H9 (cell line): ENCODE measurements at regions not wholly inside any gene's neighbourhood (a gene's known extent, or its start where the extent isn't known, plus 50 kb on each side); places are given as distances from the start of the nearest gene placed in this dataset.

Experiments used
- DNase-seq: peaks from one replicate; pipeline ENCODE4 v3.0.0-alpha.2; 2017
- H2AFZ ChIP-seq: one replicate; pipeline ENCODE4 v1.6.1; 2013; ENCODE audit warnings: mild to moderate bottlenecking, low read length, control low read depth, moderate library complexity
- H2AK5ac ChIP-seq: 2 replicates; pipeline ENCODE4 v1.6.1; 2013; ENCODE audit warnings: low read length, control low read depth, mixed read lengths; ENCODE audit not compliant: insufficient read length
- H2BK120ac ChIP-seq: one replicate; pipeline ENCODE4 v1.6.1; 2013; ENCODE audit warnings: low read depth, mild to moderate bottlenecking, low read length, control low read depth, inconsistent platforms; ENCODE audit not compliant: poor library complexity, severe bottlenecking
- H2BK12ac ChIP-seq: 2 replicates; pipeline ENCODE4 v1.6.1; 2013; ENCODE audit warnings: low read length, control low read depth, mixed read lengths, low read depth; ENCODE audit not compliant: insufficient read length
- H2BK15ac ChIP-seq: 2 replicates; pipeline ENCODE4 v1.6.1; 2013; ENCODE audit warnings: low read depth, low read length, control low read depth
- H2BK20ac ChIP-seq: one replicate; pipeline ENCODE4 v1.6.1; 2013; ENCODE audit warnings: low read depth, mild to moderate bottlenecking, low read length, control low read depth, inconsistent platforms; ENCODE audit not compliant: poor library complexity, severe bottlenecking
- H2BK5ac ChIP-seq: 2 replicates; pipeline ENCODE4 v1.6.1; 2013; ENCODE audit warnings: low read length, control low read depth, mixed read lengths; ENCODE audit not compliant: insufficient read length
- H3K14ac ChIP-seq: 2 replicates; pipeline ENCODE4 v1.6.1; 2013; ENCODE audit warnings: low read length, control low read depth; ENCODE audit not compliant: insufficient read depth
- H3K18ac ChIP-seq: 2 replicates; pipeline ENCODE4 v1.6.1; 2013; ENCODE audit warnings: low read depth, mild to moderate bottlenecking, mixed read lengths, low read length, control low read depth; ENCODE audit not compliant: insufficient read length
- H3K23ac ChIP-seq: 2 replicates; pipeline ENCODE4 v1.6.1; 2013; ENCODE audit warnings: low read length, control low read depth, mixed read lengths, low read depth; ENCODE audit not compliant: insufficient read length
- H3K23me2 ChIP-seq: 2 replicates; pipeline ENCODE4 v1.6.1; 2013; ENCODE audit warnings: low read depth, mild to moderate bottlenecking, mixed read lengths, low read length, control low read depth; ENCODE audit not compliant: insufficient read length, poor library complexity, severe bottlenecking
- H3K27ac ChIP-seq: 2 replicates; pipeline ENCODE4 v1.5.1; 2013; ENCODE audit warnings: low read length, control low read depth, mixed read lengths, low read depth; ENCODE audit not compliant: insufficient read length
- H3K27me3 ChIP-seq: 2 replicates; pipeline ENCODE4 v1.6.1; 2013; ENCODE audit warnings: low read length, control low read depth, inconsistent platforms; ENCODE audit not compliant: insufficient read depth
- H3K4ac ChIP-seq: 2 replicates; pipeline ENCODE4 v1.6.1; 2013; ENCODE audit warnings: low read depth, mild to moderate bottlenecking, control low read depth, inconsistent platforms, low read length, moderate library complexity
- H3K4me1 ChIP-seq: 2 replicates; pipeline ENCODE4 v1.6.1; 2013; ENCODE audit warnings: low read length, control low read depth, inconsistent platforms; ENCODE audit not compliant: insufficient read depth
- H3K4me2 ChIP-seq: 2 replicates; pipeline ENCODE4 v1.6.1; 2013; ENCODE audit warnings: low read length, control low read depth, mixed read lengths; ENCODE audit not compliant: insufficient read length, insufficient read depth
- H3K56ac ChIP-seq: 2 replicates; pipeline ENCODE4 v1.6.1; 2013; ENCODE audit warnings: low read depth, mild to moderate bottlenecking, mixed read lengths, low read length, control low read depth; ENCODE audit not compliant: insufficient read length
- H3K79me1 ChIP-seq: 2 replicates; pipeline ENCODE4 v1.6.1; 2013; ENCODE audit warnings: low read depth, mild to moderate bottlenecking, moderate library complexity, low read length, control low read depth, inconsistent platforms; ENCODE audit not compliant: insufficient read depth, poor library complexity, severe bottlenecking
- H3K79me2 ChIP-seq: 2 replicates; pipeline ENCODE4 v1.6.1; 2013; ENCODE audit warnings: low read length, control low read depth, inconsistent platforms; ENCODE audit not compliant: insufficient read depth
- H3K9ac ChIP-seq: 2 replicates; pipeline ENCODE4 v1.6.1; 2013; ENCODE audit warnings: low read length, control low read depth, mixed read lengths; ENCODE audit not compliant: insufficient read length; ENCODE audit errors: extremely low read depth
- H3K9me3 ChIP-seq: one replicate; pipeline ENCODE4 v1.6.1; 2013; ENCODE audit warnings: low read depth, low read length, inconsistent platforms; ENCODE audit not compliant: control insufficient read depth
- H3T11ph ChIP-seq: one replicate; pipeline ENCODE4 v1.6.1; 2013; ENCODE audit warnings: mild to moderate bottlenecking, low read length, control low read depth, inconsistent platforms
- H4K20me1 ChIP-seq: one replicate; pipeline ENCODE4 v1.6.1; 2013; ENCODE audit not compliant: control insufficient read depth, insufficient read length, insufficient read depth
- H4K5ac ChIP-seq: 2 replicates; pipeline ENCODE4 v1.6.1; 2013; ENCODE audit warnings: low read depth, mild to moderate bottlenecking, mixed read lengths, low read length, control low read depth; ENCODE audit not compliant: insufficient read length
- H4K8ac ChIP-seq: replicated peaks from 2 replicates; pipeline ENCODE4 v1.6.1; 2013; ENCODE audit warnings: low read length, control low read depth, mixed read lengths, low read depth; ENCODE audit not compliant: insufficient read length
- H4K91ac ChIP-seq: 2 replicates; pipeline ENCODE4 v1.6.1; 2013; ENCODE audit warnings: low read depth, mild to moderate bottlenecking, moderate library complexity, mixed read lengths, low read length, control low read depth; ENCODE audit not compliant: insufficient read length
- H3K27ac Mint-ChIP-seq, 3 experiments: 2 replicates in 2 of 3; 3 replicates in 1 of 3; pipeline ENCODE4 v1.8.0; 2020 to 2021; ENCODE audit warnings: mixed read lengths in 3 of 3, mild to moderate bottlenecking in 1 of 3, moderate library complexity in 1 of 3
- H3K27me3 Mint-ChIP-seq: 2 replicates; pipeline ENCODE4 v1.8.0; 2021; ENCODE audit warnings: low read depth, mild to moderate bottlenecking, moderate library complexity, mixed read lengths
- H3K36me3 Mint-ChIP-seq, 3 experiments: 2 replicates in 2 of 3; 3 replicates in 1 of 3; pipeline ENCODE4 v1.8.0; 2020 to 2021; ENCODE audit warnings: low read depth in 3 of 3, mixed read lengths in 3 of 3; ENCODE audit not compliant: insufficient read depth in 1 of 3
- H3K4me1 Mint-ChIP-seq, 2 experiments: 2 replicates each; pipeline ENCODE4 v1.8.0; 2020; ENCODE audit warnings: mixed read lengths in 2 of 2
- H3K4me3 Mint-ChIP-seq, 2 experiments: 2 replicates in 1 of 2; 3 replicates in 1 of 2; pipeline ENCODE4 v1.8.0; 2020 to 2021; ENCODE audit warnings: mild to moderate bottlenecking in 2 of 2, mixed read lengths in 2 of 2, moderate library complexity in 1 of 2
- H3K9me3 Mint-ChIP-seq, 2 experiments: 2 replicates in 1 of 2; 3 replicates in 1 of 2; pipeline ENCODE4 v1.8.0; 2020; ENCODE audit warnings: mild to moderate bottlenecking in 2 of 2, mixed read lengths in 2 of 2, moderate library complexity in 1 of 2
- CTCF ChIP-seq: fragments of 200-600 bp; sonication (generic); conservative IDR thresholded peaks from 3 replicates; pipeline ENCODE4 v1.8.0; 2021; ENCODE audit warnings: antibody characterized with exemption, mild to moderate bottlenecking
- WGBS: extraction: QIAGEN DNeasy Blood & Tissue Kit; methylation state at CpG from one replicate; pipeline ENCODE4 v1.1.7; 2013; ENCODE audit warnings: missing lambda C conversion rate, low lambda C conversion rate, mixed read lengths; ENCODE audit not compliant: insufficient read length; ENCODE audit errors: extremely low coverage; 5-methylcytosine and 5-hydroxymethylcytosine counted together

- H3K27me3 ChIP-seq, result no peaks in the 10 kb centered on the region; the same call in 1 of the 2 replicates
- H3K4me3 Mint-ChIP-seq, result no peak overlapping the region
- H2AK5ac ChIP-seq, result no peak overlapping the region
- no peak overlapping the region for H3T11ph ChIP-seq
- no peak overlapping the region for H3K56ac ChIP-seq
- H2BK12ac ChIP-seq, result no peak overlapping the region
- H3K9ac ChIP-seq, result no peak overlapping the region
- H4K20me1 ChIP-seq, result no peaks in the 10 kb centered on the region
- no CpG with 5 or more reads among the region's 2 CpGs for WGBS
- no peak for TF ChIP-seq CTCF
- no peak overlapping the region for H4K5ac ChIP-seq
- H3K14ac ChIP-seq, result no peak overlapping the region
- no peak overlapping the region for H3K4me2 ChIP-seq
- no peaks in the 10 kb centered on the region for H3K36me3 Mint-ChIP-seq
- no peak overlapping the region for H2BK120ac ChIP-seq
- H3K27me3 Mint-ChIP-seq, result no peaks in the 10 kb centered on the region
- H3K4ac ChIP-seq, result no peak overlapping the region
- no peaks in the 10 kb centered on the region for H3K23me2 ChIP-seq
- DNase-seq, result no peak
- no peak overlapping the region for H3K27ac Mint-ChIP-seq
- H3K27ac ChIP-seq, result no peak overlapping the region
- no peaks in the 10 kb centered on the region for H3K79me2 ChIP-seq
- H2BK20ac ChIP-seq, result no peak overlapping the region
- no peak overlapping the region for H2BK5ac ChIP-seq
- H3K9me3 Mint-ChIP-seq, result no peaks in the 10 kb centered on the region
- H2BK15ac ChIP-seq, result no peak overlapping the region
- H3K79me1 ChIP-seq, result no peaks in the 10 kb centered on the region
- peaks cover 9 to 13% of the 10 kb centered on the region in 2 experiments for H3K4me1 Mint-ChIP-seq
- H3K9me3 ChIP-seq, result no peaks in the 10 kb centered on the region
- H2AFZ ChIP-seq, result no peak overlapping the region
- H4K91ac ChIP-seq, result no peak overlapping the region
- no peaks in the 10 kb centered on the region for H3K4me1 ChIP-seq
- H4K8ac ChIP-seq, result no peak overlapping the region
- H3K18ac ChIP-seq, result no peak overlapping the region
- H3K23ac ChIP-seq, result no peak overlapping the region
These were observed 194.8 kb downstream of the ATG4C start for GRCh38 chr1:62978741-62979140.
